GM12873 (cell line): ENCODE measurements at regions not wholly inside any gene's neighbourhood (a gene's known extent, or its start where the extent isn't known, plus 50 kb on each side); places are given as distances from the start of the nearest gene placed in this dataset.

Source experiments
- TF ChIP-seq, protein P1 (sequence below): IDR thresholded peaks from 2 replicates; pipeline ENCODE4 v1.5.1; 2012; ENCODE audit warnings: low read depth, mild to moderate bottlenecking, moderate library complexity, low read length, control low read depth; ENCODE audit not compliant: insufficient read depth; ENCODE audit errors: missing control alignments

GRCh38 chr5:30627945-30628344 lies 565.5 kb upstream of the CDH6 start:
- TF ChIP-seq, protein P1, sequence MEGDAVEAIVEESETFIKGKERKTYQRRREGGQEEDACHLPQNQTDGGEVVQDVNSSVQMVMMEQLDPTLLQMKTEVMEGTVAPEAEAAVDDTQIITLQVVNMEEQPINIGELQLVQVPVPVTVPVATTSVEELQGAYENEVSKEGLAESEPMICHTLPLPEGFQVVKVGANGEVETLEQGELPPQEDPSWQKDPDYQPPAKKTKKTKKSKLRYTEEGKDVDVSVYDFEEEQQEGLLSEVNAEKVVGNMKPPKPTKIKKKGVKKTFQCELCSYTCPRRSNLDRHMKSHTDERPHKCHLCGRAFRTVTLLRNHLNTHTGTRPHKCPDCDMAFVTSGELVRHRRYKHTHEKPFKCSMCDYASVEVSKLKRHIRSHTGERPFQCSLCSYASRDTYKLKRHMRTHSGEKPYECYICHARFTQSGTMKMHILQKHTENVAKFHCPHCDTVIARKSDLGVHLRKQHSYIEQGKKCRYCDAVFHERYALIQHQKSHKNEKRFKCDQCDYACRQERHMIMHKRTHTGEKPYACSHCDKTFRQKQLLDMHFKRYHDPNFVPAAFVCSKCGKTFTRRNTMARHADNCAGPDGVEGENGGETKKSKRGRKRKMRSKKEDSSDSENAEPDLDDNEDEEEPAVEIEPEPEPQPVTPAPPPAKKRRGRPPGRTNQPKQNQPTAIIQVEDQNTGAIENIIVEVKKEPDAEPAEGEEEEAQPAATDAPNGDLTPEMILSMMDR, result no peak

- TF ChIP-seq, protein P1, result no peak
These were observed 566.9 kb upstream of the CDH6 start for GRCh38 chr5:30626557-30626956.

- TF ChIP-seq, protein P1, result no peak
These were observed 572.9 kb upstream of the CDH6 start for GRCh38 chr5:30620481-30621085.

GRCh38 chr5:30608501-30608900 lies 585.0 kb upstream of the CDH6 start:
- TF ChIP-seq, protein P1, result no peak

DNA sequence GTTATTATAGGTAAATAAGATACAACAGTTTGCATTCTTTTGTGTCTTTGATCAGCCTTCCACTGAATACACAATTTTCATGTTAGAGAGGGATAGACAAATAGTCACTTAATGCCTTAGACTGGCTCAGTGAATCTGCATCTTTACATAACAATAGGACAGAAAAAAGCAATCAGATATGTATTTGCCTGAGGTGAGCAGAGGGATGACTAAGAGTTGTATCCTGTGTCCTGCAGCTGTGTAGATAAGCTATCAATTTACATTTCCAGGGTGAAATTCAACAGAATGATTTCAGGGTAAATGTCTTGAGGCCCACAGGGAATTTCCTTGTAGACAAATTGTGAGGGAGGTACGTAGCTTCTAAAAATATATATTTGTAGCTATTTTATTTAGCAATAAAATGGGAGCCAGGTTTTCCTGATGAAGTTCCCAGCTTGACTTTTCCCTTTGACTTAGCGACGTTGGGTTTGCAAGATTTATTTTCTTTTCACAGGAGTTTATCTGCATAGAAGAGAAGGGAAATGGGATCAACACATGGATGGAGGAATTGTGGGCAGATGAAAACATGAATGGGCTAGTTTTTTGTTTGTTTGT lies 586.1 kb upstream of the CDH6 start:
- TF ChIP-seq, protein P1, result no peak

GRCh38 chr5:30605693-30606268 lies 587.7 kb upstream of the CDH6 start:
- TF ChIP-seq, protein P1, result no peak

DNA sequence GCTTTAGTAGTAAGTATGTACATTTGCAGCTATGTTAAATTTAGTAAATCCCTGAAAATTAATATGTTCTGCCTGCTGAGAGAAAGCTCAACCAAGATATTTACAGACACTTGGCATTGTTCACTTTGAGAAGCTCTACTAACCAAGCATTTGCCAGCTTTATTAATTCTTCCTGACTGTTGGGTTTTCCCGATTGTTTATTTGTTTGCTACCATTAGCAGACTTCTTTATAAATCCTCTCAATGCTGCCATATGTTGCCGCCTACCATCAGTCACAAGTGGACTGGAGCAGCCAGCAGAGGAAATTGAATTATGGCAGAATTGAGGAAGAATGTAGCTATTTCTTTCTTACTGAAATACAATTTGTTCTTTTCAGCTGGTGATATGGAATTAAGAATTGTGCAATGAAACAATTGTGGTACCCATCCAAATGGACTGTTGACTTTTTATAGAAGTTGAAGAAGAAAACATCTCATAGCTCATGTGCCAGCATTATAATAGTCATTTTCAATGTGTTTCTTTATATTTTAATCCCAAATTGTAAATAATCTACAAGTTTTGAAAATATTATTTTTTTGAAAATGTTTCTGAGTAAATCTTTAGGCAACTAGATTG lies 588.7 kb upstream of the CDH6 start:
- TF ChIP-seq, protein P1, result no peak
